Trophoblast cell (in vitro differentiated cells and primary cell): ENCODE measurements at regions not wholly inside any gene's neighbourhood (a gene's known extent, or its start where the extent isn't known, plus 50 kb on each side); places are given as distances from the start of the nearest gene placed in this dataset.

Experiments used
- DNase-seq, 2 donors: peaks; one replicate each; pipeline ENCODE4 v3.0.0-alpha.2; 2016
- H2AFZ ChIP-seq: 2 replicates; pipeline ENCODE4 v1.6.1; 2013; ENCODE audit warnings: low read length, moderate library complexity, mild to moderate bottlenecking; ENCODE audit not compliant: insufficient read depth, poor library complexity
- H2AK5ac ChIP-seq: 2 replicates; pipeline ENCODE4 v1.6.1; 2013; ENCODE audit warnings: mild to moderate bottlenecking, low read length
- H2BK120ac ChIP-seq: 2 replicates; pipeline ENCODE4 v1.6.1; 2013; ENCODE audit warnings: low read length, mild to moderate bottlenecking, moderate library complexity; ENCODE audit not compliant: insufficient read depth, poor library complexity
- H2BK12ac ChIP-seq: 2 replicates; pipeline ENCODE4 v1.6.1; 2013; ENCODE audit warnings: mild to moderate bottlenecking, low read length, moderate library complexity
- H2BK5ac ChIP-seq: 2 replicates; pipeline ENCODE4 v1.6.1; 2013; ENCODE audit warnings: low read length, low read depth, moderate library complexity, mild to moderate bottlenecking; ENCODE audit not compliant: poor library complexity
- H3K14ac ChIP-seq: 2 replicates; pipeline ENCODE4 v1.6.1; 2013; ENCODE audit warnings: mild to moderate bottlenecking, low read length
- H3K18ac ChIP-seq: 2 replicates; pipeline ENCODE4 v1.6.1; 2013; ENCODE audit warnings: mild to moderate bottlenecking, low read length
- H3K23ac ChIP-seq: 2 replicates; pipeline ENCODE4 v1.6.1; 2013; ENCODE audit warnings: low read length
- H3K27ac ChIP-seq: 2 replicates; pipeline ENCODE4 v1.5.1; 2013; ENCODE audit warnings: low read depth, mild to moderate bottlenecking, inconsistent platforms, low read length, moderate library complexity
- H3K27me3 ChIP-seq: 2 replicates; pipeline ENCODE4 v1.6.1; 2013; ENCODE audit warnings: inconsistent platforms, mild to moderate bottlenecking, low read length, moderate library complexity; ENCODE audit not compliant: insufficient read depth
- H3K36me3 ChIP-seq, 2 experiments: 1 replicate in 1 of 2; 2 replicates in 1 of 2; pipeline ENCODE4 v1.6.1; 2013; ENCODE audit warnings: low read length in 2 of 2, mild to moderate bottlenecking in 2 of 2, moderate library complexity in 1 of 2; ENCODE audit not compliant: insufficient read depth in 2 of 2, control insufficient read depth in 1 of 2
- H3K4ac ChIP-seq: 2 replicates; pipeline ENCODE4 v1.6.1; 2013; ENCODE audit warnings: low read depth, mild to moderate bottlenecking, low read length, moderate library complexity
- H3K4me1 ChIP-seq, 2 experiments: 1 replicate in 1 of 2; 2 replicates in 1 of 2; pipeline ENCODE4 v1.6.1; 2013; ENCODE audit warnings: low read length in 2 of 2, mild to moderate bottlenecking in 2 of 2, moderate library complexity in 1 of 2; ENCODE audit not compliant: insufficient read depth in 2 of 2, control insufficient read depth in 1 of 2
- H3K4me2 ChIP-seq: 2 replicates; pipeline ENCODE4 v1.6.1; 2013; ENCODE audit warnings: inconsistent platforms, mild to moderate bottlenecking, low read length, moderate library complexity
- H3K4me3 ChIP-seq: 2 replicates; pipeline ENCODE4 v1.5.1; 2013; ENCODE audit warnings: mild to moderate bottlenecking, low read depth, low read length, inconsistent platforms
- H3K79me1 ChIP-seq: one replicate; pipeline ENCODE4 v1.6.1; 2013; ENCODE audit warnings: low read length
- H3K79me2 ChIP-seq: 2 replicates; pipeline ENCODE4 v1.6.1; 2013; ENCODE audit warnings: low read length, mild to moderate bottlenecking; ENCODE audit not compliant: control insufficient read depth, insufficient read depth, poor library complexity
- H3K9ac ChIP-seq: 2 replicates; pipeline ENCODE4 v1.6.1; 2013; ENCODE audit warnings: mild to moderate bottlenecking, low read length
- H3K9me3 ChIP-seq: 2 replicates; pipeline ENCODE4 v1.6.1; 2013; ENCODE audit warnings: low read depth, mild to moderate bottlenecking, control low read depth, inconsistent platforms, low read length; ENCODE audit not compliant: insufficient read depth
- H4K12ac ChIP-seq: 2 replicates; pipeline ENCODE4 v1.6.1; 2013; ENCODE audit warnings: low read depth, mild to moderate bottlenecking, low read length, moderate library complexity
- H4K8ac ChIP-seq: 2 replicates; pipeline ENCODE4 v1.6.1; 2013; ENCODE audit warnings: low read depth, mild to moderate bottlenecking, low read length, moderate library complexity
- H4K91ac ChIP-seq: one replicate; pipeline ENCODE4 v1.6.1; 2013; ENCODE audit warnings: low read depth, mild to moderate bottlenecking, low read length, moderate library complexity
- WGBS: extraction: QIAGEN DNeasy Blood & Tissue Kit; methylation state at CpG from one replicate; pipeline ENCODE4 v1.1.7; 2013; ENCODE audit warnings: missing lambda C conversion rate; ENCODE audit not compliant: insufficient read length, insufficient coverage; ENCODE audit errors: extremely low coverage; 5-methylcytosine and 5-hydroxymethylcytosine counted together

DNA sequence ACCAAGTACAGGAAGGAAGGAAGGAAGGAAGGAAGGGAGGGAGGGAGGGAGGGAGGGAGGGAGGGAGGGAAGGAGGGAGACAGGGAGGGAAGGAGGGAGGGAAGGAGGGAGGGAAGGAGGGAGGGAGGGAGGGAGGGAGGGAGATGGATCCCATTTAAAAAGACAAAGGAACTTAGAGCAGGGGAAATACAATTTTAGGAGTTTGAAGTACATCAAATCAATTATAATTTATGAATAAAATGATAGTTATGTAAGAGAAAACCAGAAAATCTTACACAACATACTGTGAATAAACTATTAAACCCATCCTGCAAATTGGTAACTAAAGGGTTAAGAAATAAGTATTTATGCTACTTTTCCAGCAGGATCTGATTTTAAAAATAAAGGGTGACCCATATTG lies 475.9 kb downstream of the HDGFL1 start:
- Histone ChIP-seq H2AK5ac (no peak overlapping the region), H3K27ac (no peak overlapping the region), H3K4me1 (no peaks in the 10 kb centered on the region), H2BK12ac (no peak overlapping the region), H3K14ac (no peak overlapping the region), H4K91ac (no peak overlapping the region), H3K23ac (no peak overlapping the region), H3K36me3 (no peaks in the 10 kb centered on the region), H3K4ac (no peak overlapping the region), H2BK120ac (no peak overlapping the region), H3K79me2 (no peaks in the 10 kb centered on the region), H3K4me2 (no peak overlapping the region), H4K8ac (no peak overlapping the region), H2BK5ac (no peak overlapping the region), H2AFZ (no peak overlapping the region), H3K4me3 (no peak overlapping the region), H3K9ac (no peak overlapping the region), H4K12ac (no peak overlapping the region), H3K9me3 (peaks cover 3% of the 10 kb centered on the region), H3K18ac (no peak overlapping the region), H3K79me1 (no peaks in the 10 kb centered on the region), H3K27me3 (no peaks in the 10 kb centered on the region)
- no peak for DNase-seq

DNA sequence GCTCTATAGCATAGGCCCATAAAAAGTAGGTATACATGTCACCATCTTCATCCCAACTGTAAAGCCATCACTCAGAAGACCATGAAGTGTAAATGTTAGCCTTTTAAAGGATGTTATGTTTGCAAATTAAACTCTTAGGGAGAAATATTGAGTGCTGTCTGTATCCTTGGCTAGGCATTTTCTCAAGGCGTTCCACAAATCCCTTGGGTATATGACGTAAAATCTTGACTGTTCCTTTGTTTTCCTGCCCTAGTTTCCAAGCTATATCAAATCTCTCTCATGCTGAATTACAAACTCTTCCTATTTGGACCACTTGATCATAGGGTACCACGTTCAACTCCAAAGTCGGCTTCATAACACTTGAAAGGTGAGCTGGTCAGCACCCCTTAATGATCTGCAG lies 486.2 kb downstream of the HDGFL1 start:
- H4K8ac ChIP-seq, result no peak overlapping the region
- no peak overlapping the region for H3K4me3 ChIP-seq

DNA sequence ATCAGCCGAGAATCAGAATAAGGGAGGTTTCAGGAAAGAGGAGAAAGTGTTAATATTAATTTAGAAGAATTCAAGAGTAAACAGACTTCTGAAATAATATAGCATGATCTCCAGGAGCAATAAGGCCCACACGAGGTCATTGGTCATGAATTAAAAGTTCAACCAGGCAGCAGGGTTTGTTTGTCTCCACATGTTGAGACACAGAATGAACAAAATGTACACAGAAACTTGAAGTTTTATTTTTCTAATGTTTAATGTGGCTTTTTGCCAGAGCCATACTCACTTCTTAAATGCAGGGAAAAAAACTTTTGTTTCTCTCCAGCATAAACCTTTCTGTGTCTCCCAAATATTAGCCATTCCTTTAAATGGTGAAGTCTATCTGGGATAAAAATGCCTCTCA lies 504.5 kb downstream of the HDGFL1 start:
- H3K18ac ChIP-seq, result no peak overlapping the region
- no peak for DNase-seq
- H4K91ac ChIP-seq, result no peak overlapping the region
- no peak overlapping the region for H2AK5ac ChIP-seq
- no peak overlapping the region for H3K4me2 ChIP-seq
- no peak overlapping the region for H3K4ac ChIP-seq
- no peak overlapping the region for H3K9ac ChIP-seq
- no CpG with 5 or more reads among the region's 2 CpGs for WGBS
- no peak overlapping the region for H3K23ac ChIP-seq
- no peaks in the 10 kb centered on the region for H3K27me3 ChIP-seq
- no peak overlapping the region for H4K8ac ChIP-seq
- no peak overlapping the region for H2AFZ ChIP-seq
- no peak overlapping the region for H4K12ac ChIP-seq
- H2BK120ac ChIP-seq, result no peak overlapping the region
- H2BK12ac ChIP-seq, result no peak overlapping the region
- no peak overlapping the region for H3K27ac ChIP-seq
- no peak overlapping the region for H3K14ac ChIP-seq
- no peaks in the 10 kb centered on the region for H3K79me1 ChIP-seq
- no peaks in the 10 kb centered on the region for H3K9me3 ChIP-seq
- no peak overlapping the region for H2BK5ac ChIP-seq
- no peak overlapping the region for H3K4me3 ChIP-seq
- H3K36me3 ChIP-seq, result no peaks in the 10 kb centered on the region
- no peaks in the 10 kb centered on the region for H3K79me2 ChIP-seq
- H3K4me1 ChIP-seq, result no peaks in the 10 kb centered on the region

More for the DNA sequence above, 486.2 kb downstream of the HDGFL1 start:
- no peaks in the 10 kb centered on the region for H3K9me3 ChIP-seq
- no peak overlapping the region for H3K9ac ChIP-seq
- H4K91ac ChIP-seq, result no peak overlapping the region
- no peaks in the 10 kb centered on the region for H3K36me3 ChIP-seq
- H2AFZ ChIP-seq, result no peak overlapping the region
- H3K4me2 ChIP-seq, result no peak overlapping the region
- H3K79me1 ChIP-seq, result no peaks in the 10 kb centered on the region
- no peak for DNase-seq
- no peaks in the 10 kb centered on the region for H3K27me3 ChIP-seq
- H3K14ac ChIP-seq, result no peak overlapping the region
- H3K4ac ChIP-seq, result no peak overlapping the region
- H3K18ac ChIP-seq, result no peak overlapping the region
- no peak overlapping the region for H2BK120ac ChIP-seq
- H2BK5ac ChIP-seq, result no peak overlapping the region
- no peaks in the 10 kb centered on the region for H3K4me1 ChIP-seq
- no CpG with 5 or more reads among the region's 4 CpGs for WGBS
- H3K79me2 ChIP-seq, result no peaks in the 10 kb centered on the region
- no peak overlapping the region for H3K27ac ChIP-seq
- no peak overlapping the region for H2AK5ac ChIP-seq
- peak overlapping the region; percentile 52 for H3K23ac ChIP-seq
- no peak overlapping the region for H4K12ac ChIP-seq
- no peak overlapping the region for H2BK12ac ChIP-seq

DNA sequence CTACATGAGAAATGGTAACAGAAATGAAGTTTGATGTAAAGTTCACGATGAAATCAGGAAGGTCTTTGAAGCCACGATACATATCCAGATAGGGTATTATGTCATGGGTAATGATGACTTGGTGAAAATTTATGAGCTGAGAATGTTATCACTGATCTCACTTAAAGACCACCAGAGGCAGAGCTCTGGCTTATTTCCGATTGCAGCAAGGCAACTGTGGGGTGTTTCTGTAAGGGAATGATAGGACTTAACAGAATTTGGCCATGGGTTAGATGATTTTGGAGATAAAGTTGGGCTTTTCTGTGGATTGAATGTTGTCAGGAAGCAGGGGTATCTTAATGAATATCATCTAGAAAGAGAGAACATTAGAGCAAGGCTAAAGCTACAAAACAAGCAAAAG lies 508.4 kb downstream of the HDGFL1 start:
- no peaks in the 10 kb centered on the region for H3K79me1 ChIP-seq
- H3K79me2 ChIP-seq, result no peaks in the 10 kb centered on the region
- no peak overlapping the region for H4K12ac ChIP-seq

More for the DNA sequence above, 508.4 kb downstream of the HDGFL1 start:
- Histone ChIP-seq H3K9ac (no peak overlapping the region), H3K27me3 (no peaks in the 10 kb centered on the region), H2BK120ac (no peak overlapping the region), H3K4me2 (no peak overlapping the region), H3K27ac (no peak overlapping the region), H3K18ac (no peak overlapping the region), H4K91ac (no peak overlapping the region), H3K4me3 (no peak overlapping the region), H3K36me3 (no peaks in the 10 kb centered on the region), H2BK12ac (no peak overlapping the region), H4K8ac (no peak overlapping the region), H3K4ac (no peak overlapping the region), H2AK5ac (no peak overlapping the region), H3K14ac (no peak overlapping the region), H3K4me1 (no peaks in the 10 kb centered on the region), H2BK5ac (no peak overlapping the region), H3K23ac (no peak overlapping the region), H2AFZ (no peak overlapping the region), H3K9me3 (no peaks in the 10 kb centered on the region)
- WGBS, result no CpG with 5 or more reads among the region's 3 CpGs
- no peak for DNase-seq
